ENCODE measurements at regions not wholly inside any gene's neighbourhood (a gene's known extent, or its start where the extent isn't known, plus 50 kb on each side); places are given as distances from the start of the nearest gene placed in this dataset.

DNA sequence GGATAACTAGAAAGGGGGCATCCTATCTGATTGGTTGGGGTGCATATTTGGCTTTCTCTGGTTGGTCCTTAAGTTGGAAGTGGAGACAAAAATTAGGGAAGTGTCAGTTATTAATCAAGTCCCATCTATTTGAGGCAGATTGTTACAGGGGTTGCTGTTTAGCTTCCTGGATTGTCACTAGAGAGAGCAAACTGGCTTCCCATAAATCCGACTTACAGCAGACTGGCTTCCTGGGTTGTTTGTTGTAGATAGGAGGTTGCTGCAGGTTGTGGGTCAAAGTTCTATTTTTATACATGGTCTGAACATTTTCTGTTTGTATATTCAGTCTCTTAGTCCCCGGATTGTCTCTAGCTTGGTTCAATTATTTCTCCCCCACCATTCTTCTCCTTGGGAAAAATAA, 106.1 kb upstream of the HABP2 start:
- DNase-seq, result no peak

DNA sequence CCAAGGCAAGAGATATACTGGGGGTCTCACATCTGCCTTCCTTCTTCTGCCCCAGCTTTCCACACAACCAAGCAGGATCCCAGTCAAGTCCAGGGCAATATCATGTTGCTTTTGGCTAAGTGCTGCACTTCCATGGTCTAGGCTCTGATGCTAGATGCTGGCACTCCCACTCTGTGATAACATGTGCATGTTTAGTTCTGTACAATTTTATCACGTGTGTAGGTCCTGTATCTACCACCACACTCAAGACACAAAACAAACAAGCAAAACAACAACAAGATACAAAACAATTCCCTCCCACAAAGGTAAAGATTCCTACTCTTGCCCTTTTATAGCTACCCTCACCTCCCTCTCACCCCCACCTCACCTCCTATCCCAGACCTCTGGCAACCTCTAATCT, 105.6 kb upstream of the HABP2 start:
- no peak for DNase-seq

DNA sequence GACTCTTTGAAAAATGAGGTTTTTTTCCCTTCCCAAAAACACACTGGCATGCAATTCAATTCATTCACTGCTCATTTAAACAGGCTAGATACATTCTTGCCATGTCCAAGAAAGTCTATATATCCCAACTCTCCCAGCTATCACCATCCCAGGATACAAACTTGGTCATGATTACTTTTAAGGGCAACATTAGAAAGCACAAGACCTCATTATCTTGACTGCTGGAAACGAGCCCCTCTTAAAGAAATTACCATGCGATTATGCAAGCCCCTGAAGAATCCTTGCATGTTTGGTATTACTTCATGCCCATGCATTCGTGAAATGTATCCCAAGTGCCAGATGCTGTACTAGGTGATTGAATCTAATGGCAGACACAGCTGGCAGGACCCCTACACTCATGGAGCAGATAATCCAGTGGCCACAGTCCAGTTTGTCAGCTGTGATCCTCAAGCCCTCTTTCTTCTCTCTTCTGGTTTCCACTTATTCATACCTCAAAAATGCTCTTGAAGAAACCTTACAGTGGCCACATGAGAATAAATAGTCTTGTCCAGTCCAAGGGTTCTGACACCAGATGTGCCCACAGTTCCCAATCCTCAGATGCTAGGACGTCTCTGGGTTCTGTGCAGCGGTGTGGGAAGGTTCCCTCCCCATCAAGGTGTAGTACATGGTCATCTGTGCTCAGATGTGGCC, 103.7 kb upstream of the HABP2 start:
- DNase-seq, result no peak

DNA sequence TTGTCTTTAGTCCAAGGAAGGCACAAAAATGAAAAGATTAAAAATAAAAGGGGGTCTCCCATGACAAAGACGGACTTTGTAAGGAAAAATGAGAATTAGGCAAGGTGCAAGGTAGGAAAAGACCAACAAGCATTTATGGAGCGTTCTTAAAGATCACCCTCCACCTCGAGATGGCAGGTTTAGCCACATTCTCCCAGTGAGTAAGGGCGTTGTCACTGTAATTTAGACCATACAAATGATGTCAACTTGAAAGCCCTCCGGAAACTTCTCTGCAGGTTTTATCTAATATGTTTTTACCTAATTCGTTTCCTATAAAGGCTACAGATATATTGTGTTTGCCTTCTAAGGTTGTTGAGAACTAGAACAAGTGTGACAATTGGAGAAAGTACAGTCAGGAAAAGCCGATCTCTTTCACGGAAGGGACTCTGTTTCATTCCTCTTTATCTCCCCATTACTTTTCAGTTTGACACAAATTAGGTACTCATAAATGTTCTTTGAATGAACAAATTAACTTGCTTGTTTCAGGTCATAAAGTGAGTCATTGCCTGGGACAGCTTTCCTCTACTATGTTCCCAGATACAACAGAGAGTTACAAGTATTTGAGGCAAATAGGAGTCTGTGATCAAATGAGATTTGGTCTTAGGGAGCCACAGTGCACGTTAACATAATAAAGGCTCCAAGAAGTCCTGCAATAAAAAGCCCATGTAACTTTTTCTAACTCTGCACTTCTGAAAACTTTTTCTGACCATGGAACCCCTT, 102.6 kb upstream of the HABP2 start:
- no peak for DNase-seq

DNA sequence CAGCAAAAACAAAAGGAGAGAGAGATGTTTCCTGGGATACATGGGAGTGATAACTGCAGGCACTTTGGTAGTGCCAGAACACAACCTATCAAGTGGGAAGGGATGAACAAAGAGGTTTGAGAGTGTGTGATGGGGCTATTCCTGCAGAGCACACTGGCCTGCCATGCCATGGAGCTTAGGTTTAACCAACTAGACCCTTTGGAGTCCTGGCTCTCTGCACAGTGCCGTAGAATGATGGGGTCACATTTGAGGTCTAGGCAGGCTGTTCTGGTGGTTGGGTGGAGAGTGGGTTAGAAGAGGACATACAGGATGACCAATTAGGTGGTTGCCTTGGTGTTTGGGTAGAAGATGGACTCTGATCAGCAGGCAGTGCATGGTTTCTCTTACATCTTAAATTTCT, 101.9 kb upstream of the HABP2 start:
- DNase-seq, result no peak

DNA sequence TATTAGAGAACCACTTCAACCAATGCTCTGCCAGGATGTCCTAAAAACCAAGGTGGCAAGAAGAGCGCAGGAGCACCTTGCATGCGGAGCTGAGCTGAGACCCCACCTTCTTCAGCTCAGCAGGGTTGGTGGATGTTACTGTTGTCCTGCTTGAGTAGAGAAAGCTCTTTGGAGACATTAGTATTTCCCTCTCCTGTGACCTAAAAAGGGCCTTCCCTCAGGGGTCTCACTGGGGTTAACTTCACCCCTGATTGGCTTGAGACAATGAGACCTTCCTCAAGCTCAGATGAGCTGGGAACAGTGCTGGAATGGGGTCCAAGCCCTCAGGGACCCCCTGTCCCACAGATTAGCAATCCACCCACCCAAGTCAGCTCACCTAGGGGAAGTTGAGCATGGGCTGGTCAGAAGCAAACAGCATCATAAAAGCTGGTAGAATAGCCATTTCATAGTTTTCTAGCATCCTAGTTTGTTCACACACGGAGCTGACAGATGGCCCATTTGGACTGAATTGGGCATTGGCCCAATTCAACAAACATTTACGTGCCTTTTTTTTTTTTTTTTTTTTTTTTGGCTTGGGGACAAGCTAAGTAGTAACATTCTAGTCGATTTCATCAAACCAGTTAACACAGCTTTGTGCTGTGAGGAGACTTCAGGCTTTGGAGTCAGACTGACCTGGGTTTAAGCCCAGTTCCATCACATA, 100.6 kb upstream of the HABP2 start:
- no peak for DNase-seq

DNA sequence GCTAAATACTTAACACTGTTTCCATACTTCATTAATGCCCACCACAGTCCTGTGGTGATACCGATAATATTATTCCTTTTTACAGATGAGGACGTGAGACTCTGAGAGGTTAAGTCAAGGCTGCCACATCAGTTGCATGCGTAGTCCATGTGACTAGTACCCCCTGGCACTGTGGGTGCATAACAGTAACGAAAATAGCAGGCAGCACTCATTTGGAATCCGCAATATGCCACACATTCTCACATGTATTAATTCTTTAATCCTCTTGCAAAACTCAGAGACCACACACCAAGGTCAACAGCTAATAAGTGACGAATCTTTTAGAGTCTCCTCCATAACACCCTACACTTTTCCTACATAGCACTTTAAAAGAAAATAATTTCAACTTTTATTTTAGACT, 99.5 kb upstream of the HABP2 start:
- DNase-seq, result no peak

DNA sequence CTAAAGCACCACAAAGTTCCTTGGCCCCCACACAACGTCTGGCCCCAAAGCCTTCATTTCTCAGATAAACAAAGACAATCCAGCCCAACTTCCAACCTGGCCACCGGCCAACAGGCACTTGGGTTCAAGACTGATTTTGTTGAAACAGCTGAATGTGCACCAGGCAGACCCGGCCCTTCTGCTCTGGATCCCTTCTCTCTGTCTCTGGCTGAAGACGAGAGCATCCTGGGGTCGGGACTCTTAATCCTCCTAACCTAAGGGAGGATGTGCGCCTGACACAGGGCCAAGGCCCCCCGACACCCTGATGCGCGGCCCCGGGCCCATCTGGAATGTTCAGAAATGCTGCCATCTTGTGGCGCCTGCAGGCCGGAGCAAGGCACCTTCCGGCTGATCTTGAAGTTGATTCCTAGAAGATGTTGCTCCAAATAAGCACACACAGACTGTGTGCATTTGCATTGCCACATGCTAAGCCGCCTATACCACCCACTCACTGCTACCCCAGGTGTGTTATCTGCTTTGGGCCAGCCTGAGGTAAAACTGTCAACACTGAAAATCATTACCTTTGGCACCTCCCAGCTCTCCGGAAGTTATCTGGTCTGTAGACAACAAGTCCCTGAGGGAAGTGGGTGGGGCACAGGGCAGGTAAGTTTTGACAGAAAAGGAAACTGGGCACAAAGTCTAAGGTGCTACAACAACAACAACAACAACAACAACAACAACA, 98.4 kb upstream of the HABP2 start:
- DNase-seq, result no peak

DNA sequence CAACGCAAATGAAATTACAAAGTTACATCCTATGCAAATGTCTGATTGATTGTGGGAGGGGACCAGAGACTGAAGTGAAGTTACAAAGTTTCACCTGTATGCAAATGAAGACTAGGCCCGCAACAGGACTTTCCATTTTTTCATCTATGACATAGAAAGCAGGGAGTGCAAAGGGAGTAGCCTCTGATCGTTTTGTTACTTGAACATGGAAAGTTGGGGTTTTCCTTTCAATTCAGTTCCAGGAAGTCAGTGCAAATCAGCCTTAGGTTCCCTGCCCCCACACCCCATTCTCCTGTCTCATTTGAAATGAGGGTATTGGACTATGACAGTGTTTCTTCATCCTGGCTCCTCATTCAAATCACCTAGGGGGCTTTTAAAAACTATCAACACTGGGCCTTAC, 96.9 kb upstream of the HABP2 start:
- DNase-seq, result no peak

DNA sequence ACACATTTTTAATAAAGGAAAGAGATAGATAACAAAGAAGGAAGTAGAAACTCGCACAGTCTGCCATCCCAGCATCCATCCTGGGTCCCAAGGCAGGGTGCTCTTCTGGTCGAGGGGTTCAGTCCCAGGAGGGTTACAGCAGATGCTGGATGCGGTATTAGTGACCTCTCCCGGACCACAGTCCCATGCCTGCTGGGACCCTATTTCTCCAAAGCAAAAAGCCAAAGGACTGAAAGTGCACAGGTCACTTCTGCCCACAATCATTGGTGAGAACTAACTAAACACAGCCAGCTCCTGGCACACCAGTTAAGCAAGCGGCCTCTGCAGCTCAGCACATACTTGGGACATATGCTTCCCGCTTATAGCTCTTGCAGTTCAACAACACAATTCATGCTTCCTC, 96.1 kb upstream of the HABP2 start:
- no peak for DNase-seq

DNA sequence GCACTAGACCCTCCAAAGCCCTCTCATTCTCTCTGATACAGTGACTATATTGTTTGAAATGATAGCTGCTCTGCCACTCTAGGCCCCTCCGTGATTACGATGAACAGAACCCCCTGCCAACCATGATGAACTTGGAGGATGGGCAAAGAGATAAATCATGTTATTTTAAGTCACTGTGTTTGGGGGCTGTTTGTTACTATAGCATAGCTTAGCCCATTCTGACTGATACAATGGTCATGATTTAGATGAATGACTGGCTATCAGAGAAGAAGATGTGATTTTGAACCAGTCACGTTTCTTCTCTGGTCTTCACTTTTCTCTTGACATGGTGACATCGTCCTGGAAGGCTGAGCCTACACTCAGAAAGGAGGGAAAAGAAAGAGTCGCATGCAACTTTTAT, 95.4 kb upstream of the HABP2 start:
- no peak for DNase-seq

DNA sequence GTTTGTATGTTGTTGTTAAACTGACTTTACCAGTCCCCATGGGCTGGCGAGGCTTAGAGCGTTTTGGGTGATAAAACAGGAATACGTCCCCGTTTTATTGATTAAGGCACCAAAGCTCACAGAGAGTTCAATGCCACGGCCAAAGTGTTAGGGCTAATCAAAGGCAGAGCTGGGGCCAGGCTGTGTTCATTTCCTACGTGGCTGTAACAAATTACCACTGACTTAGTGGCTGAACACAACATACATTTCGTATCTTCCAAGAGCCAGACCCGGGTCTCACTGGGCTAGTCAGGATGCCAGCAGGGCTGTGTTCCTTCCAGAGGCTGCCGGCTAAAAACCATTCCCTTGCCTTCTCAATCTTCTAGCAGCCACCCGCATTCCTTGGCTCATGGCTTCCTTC, 94.4 kb upstream of the HABP2 start:
- DNase-seq, result no peak

DNA sequence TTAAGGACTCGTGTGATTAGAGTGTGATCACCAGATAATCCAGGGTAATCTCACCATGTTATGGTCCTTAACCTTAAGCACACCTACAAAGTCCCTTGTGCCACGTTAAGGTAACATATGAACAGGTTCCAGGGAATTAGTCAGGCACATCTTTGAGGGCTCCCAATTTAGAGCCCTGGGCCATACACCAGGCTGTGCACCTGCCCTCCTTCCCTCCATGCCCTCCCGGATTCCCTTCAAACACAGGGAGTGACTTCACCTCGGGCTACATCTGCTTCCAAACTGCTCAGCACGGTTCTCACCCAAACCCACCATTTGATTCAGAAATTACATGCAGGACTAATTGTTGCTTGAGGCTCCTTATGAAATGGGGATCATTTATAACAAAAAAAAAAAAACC, 93.9 kb upstream of the HABP2 start:
- DNase-seq, result no peak

DNA sequence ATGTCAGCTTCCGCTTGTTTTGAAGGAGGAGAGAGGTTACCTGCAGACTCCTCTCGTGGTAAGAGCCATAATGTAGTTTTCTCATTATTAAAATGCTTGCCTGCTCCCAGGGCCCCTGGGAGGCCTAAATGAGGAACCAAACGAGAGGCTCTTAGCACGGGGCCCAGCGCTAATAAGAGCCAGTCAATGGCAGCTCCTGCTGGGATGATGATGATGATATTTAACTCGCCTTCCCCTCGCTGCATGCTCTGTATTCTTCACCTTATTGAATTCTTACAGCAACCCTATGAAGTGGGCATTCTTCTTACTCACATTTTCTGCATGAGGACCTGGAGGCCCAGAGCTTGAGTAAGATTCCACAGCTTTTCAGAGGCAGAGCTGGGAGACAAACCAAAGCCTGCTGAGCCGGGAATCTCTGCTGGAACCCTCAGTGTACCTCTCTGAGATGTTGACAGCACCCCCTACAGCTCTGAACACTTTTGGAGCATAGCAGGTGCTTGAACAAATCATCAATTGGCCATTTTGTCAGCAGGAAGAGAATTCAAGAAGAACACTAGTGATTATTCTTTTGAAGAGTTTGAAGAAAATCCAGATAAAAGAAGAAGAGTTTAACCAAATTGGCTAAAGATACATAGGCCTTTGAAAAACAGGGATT, 93.1 kb upstream of the HABP2 start:
- no peak for DNase-seq

DNA sequence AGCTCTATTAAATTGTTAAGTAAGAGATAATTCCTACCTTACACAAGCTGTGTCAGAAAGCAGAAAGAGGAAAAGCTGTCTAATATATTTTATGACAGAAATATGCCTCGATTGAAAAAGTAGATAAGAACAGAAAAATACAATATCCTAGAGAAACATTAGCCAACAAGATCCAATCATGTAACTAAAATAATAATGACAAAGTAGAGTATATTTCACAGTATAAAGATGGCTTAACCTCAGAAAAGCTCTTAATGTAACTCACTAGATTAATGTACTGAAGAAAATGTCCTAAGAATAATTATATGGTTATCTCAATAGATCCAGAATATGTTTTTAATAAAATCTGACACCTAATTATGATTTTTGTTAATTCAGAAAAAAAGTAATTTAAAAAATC, 89.8 kb upstream of the HABP2 start:
- no peak for DNase-seq

DNA sequence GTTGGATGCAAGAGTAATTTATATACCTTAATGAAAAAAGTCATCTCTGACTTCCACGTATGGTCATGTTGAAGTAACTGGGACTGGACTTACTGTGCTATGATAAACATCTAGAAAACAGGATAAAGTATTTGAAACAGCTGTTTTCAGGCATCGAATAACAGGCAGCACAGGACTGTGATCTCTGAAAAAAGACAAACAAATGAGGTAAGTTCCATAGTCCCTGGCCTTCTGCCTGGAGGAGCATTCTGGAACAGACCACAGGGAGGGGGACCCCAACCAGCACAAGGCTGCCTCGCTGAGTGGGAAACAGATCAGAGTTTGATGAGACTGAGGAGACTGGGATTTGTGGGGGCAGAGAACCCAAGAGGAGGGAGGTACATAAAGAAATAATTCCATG, 89.1 kb upstream of the HABP2 start:
- no peak for DNase-seq

DNA sequence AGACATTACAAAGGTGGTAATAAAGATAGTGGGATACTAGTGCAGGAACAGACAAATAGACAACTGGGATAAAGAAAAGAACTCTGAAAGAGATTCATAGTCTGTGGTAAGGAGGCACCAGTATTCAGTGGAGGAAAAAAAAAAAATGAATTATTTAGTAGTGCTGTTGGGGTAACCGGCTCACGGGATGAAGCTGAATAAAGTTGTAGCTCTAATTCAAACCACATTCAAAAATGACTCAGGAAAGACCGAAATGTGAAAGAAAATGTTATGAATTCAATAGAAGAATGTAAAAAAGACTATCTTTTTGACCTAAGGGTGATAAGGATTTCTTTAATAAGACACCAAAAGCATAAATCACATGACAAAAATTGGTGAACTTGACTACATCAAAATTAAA, 83.1 kb upstream of the HABP2 start:
- no peak for DNase-seq

DNA sequence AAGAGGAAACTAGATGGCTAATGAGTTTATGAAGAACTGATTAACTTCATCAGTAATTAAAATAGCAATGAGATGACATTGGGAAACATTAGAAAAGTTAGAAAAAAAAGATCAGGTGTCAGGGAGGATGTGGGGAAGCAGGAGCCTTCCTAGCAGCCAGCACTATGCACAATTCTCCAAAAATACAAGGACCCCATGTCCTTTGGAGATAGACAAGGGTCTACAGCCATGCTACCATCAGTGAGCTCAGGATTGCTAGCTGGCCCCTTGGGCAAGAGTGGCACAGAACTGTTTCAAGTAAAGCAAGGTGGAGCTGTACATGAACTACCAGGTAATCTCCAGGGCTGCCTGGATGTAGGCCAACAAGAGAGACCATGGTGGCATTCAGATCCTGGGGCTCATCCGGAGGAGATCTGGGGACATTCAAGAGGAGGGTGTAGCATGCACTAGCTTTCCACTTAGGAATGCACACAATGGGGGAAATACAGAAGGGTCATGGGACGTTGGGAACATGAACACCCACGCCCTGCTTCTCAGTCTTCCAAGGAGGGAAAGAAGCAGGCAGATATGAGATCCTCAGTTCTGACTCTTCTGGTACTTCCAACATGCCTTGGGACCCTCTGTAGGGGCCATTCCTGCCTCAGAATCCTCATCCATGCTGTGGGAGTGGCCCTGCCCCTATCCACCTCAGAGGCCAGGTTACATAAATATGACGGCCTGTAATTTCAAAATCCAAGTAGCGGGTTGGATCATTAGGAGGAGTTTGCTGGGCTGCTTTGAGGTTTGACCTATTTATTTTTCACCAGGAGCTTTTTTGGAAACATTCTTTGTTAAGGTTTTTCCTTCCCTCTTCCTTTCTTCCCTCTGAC, 82.2 kb upstream of the HABP2 start:
- DNase-seq, result no peak

DNA sequence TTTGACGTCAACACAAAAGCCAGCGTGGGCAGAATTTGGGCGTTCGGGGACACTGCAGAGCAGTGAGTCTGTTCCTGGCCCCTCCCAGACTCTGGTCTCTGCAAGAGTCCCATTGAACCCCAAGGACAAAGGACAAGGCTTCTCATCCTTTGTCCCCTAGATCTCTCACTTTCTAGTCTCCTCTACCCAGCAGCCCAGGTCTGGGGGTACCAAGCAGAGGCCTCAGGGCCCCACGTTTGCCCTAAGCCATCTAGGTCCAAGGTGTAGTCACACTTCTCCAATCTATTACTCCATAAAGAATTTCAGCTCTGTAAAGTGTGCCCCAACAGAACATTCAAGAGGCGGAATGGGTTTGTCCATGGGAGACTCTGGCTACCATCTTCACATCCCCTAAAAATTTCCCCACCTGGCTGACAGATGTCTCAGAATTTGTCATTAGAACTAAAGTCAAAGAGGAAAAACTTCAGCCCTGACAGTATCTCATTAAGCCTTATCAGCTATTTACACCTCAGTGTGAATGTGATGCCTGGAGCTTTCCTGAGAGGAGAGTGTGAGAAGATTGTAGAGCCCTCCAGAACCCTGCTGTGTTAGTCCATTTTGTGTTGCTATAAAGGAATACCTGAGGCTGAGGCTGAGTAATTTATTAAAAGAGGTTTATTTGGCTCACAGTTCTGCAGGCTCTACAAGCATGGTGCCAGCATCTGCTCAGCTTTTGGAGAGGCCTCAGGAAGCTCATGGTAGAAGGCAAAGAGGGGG, 81.4 kb upstream of the HABP2 start:
- no peak for DNase-seq

DNA sequence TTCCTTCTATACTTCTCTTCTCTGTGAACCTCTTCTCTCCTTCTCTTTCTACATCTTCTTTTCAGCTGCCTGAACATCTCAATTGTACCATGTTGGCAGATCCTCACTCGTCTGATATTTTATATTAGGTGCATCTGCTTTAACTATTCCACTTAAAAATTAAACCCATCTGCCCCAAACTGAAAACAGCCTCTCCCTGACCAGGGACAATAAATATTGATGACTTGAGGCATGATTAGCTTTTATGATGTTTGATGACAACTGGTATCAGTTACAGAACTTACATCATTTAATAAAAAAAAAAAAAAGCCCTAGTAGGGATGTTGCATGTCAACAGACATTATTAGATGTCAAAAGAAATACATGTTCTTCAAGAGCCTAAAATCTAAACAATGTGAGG, 79.8 kb upstream of the HABP2 start:
- no peak for DNase-seq

DNA sequence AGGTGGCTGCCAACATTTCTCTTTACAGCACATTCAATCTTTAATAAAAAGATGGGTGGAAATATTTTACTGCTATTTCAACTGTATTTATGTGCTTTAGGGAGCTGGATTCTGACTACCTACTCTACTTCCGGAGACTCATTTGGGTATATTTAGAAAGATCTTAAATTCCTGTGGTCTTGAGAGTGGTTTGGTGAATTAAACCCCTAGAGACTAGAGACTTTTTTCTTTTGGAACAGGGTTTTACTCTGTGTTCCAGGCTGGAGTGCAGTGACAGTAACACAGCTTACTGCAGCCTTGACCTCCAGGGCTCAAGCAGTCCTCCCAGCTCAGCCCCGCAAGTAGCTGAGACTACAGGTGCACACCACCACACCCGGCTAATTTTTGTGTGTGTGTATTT, 79.0 kb upstream of the HABP2 start:
- no peak for DNase-seq

Data from T1000 (cell line).